Retinal pigment epithelial cell (primary cell): ENCODE measurements at regions not wholly inside any gene's neighbourhood (a gene's known extent, or its start where the extent isn't known, plus 50 kb on each side); places are given as distances from the start of the nearest gene placed in this dataset.
A peak's percentile ranks its signal among the peaks of the same experiment; 100 is the strongest.

Experiments
- DNase-seq: peaks from one replicate; pipeline ENCODE4 v3.0.0-alpha.2; 2010; ENCODE audit warnings: low read depth
- H3K4me3 ChIP-seq: 2 replicates; pipeline ENCODE4 v1.5.1; 2011; ENCODE audit warnings: mild to moderate bottlenecking, low read length, control low read depth, moderate library complexity
- TF ChIP-seq, protein P1 (sequence below): conservative IDR thresholded peaks from 2 replicates; pipeline ENCODE4 v1.5.1; 2011; ENCODE audit warnings: low read depth, low read length, control low read depth, inconsistent platforms

DNA sequence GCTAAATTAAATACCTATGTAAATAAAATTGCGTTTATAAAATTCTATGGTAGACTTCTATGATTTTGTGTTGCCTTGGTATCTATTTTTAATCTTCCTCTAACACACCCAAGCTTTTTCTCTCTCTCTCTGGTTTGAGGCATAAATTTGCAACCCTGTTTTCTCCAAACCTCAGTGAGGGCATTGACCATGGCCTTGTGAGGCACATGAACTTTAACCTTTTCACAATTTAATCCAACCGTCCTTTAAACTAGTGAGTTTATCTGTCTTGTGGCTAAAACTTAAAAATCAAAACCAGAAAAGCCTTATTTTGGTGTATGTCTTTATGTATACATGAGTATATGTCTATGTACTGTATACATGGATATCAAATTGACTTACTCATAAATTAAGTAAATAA, 746.6 kb upstream of the B3GALT2 start:
- TF ChIP-seq, protein P1, sequence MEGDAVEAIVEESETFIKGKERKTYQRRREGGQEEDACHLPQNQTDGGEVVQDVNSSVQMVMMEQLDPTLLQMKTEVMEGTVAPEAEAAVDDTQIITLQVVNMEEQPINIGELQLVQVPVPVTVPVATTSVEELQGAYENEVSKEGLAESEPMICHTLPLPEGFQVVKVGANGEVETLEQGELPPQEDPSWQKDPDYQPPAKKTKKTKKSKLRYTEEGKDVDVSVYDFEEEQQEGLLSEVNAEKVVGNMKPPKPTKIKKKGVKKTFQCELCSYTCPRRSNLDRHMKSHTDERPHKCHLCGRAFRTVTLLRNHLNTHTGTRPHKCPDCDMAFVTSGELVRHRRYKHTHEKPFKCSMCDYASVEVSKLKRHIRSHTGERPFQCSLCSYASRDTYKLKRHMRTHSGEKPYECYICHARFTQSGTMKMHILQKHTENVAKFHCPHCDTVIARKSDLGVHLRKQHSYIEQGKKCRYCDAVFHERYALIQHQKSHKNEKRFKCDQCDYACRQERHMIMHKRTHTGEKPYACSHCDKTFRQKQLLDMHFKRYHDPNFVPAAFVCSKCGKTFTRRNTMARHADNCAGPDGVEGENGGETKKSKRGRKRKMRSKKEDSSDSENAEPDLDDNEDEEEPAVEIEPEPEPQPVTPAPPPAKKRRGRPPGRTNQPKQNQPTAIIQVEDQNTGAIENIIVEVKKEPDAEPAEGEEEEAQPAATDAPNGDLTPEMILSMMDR, result no peak
- no peak for DNase-seq
- H3K4me3 ChIP-seq, result no peak overlapping the region

DNA sequence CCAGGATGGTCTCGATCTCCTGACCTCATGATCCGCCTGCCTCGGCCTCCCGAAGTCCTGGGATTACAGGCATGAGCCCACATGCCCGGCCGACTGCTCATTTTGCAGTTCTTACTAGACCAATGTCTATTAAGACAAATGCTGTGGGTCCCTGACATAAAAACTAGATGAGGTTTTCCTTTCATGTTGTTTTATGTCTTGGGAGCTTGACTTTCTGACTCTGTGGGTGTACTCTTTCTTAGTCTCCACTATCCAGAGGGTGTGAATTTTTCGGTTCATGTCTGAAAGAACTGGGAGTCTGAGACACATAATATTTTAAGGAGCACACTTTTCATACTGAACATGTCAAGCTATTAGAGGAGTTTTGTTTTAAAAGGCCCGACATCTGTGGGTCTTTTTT, 744.9 kb upstream of the B3GALT2 start:
- DNase-seq, result no peak
- TF ChIP-seq, protein P1, result no peak
- H3K4me3 ChIP-seq, result no peak overlapping the region

DNA sequence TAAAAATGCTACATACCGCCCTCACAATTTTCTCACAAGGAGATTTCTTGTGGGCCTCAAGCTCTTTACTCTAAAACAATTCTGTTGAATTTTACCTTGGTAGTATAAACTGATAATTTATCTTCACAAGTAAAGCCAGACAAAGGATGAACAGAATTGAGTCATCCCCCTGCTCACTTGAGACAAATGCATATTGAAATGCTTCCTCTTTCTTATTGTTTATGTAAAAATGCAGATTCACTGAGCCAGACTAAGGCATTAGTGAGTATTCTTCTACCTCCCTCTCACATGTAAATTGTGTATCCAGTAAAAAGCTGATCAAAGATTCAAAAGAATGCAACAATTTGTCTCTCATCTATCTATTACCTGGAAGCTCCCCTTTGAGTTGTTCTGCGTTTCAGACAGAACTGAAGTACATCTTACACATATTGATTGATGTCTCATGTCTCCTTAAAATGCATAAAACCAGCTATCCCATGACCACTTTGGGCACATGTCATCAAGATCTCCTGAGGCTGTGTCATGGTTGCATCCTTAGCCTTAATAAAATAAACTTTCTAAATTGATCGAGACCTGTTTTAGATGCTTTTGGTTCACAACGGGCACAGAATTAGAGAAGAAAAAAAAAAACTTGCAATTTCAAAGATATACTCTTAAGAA, 743.1 kb upstream of the B3GALT2 start:
- TF ChIP-seq, protein P1, result no peak
- DNase-seq, result no peak
- no peak overlapping the region for H3K4me3 ChIP-seq

DNA sequence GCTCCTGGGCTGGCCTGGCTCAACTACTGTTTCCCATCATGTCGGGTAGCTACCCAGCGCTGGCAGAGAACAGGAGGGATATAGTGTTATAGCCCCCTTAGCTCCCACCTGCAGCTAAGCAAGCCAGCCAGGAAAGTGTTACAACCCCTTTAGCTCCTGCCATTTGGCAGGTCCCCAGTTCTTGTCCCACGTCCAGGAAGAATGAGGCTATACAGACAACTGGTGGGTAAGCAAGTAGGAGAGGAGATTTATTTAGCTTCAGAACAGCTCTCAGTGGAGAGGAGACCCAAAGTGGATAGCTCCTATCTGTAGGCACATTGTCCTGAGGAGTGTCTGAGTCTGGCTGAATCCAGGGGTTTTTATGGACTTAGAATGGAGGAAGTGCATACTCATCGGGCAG, 741.1 kb upstream of the B3GALT2 start:
- TF ChIP-seq, protein P1, result no peak
- no peak overlapping the region for H3K4me3 ChIP-seq
- no peak for DNase-seq

DNA sequence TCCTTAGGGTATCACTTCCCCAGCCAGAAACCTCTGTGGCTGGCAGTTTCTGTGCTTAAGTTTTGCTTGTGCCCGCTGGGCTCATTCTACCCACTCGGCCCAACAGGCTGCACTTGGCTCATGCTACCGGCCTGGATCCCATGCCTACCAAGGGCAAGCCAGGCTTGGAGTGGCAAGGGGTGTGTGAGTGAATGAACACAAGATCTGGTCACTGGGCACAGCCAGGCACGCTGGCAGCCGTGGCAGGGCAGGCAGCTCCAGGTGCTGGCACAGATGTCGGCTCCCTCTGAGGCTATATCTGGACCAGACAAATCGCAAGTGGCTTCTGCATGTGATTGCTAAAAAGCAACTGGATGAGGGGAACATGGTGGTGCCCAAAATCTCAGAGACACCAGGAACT, 740.5 kb upstream of the B3GALT2 start:
- no peak for DNase-seq
- TF ChIP-seq, protein P1, result no peak
- H3K4me3 ChIP-seq, result no peak overlapping the region

DNA sequence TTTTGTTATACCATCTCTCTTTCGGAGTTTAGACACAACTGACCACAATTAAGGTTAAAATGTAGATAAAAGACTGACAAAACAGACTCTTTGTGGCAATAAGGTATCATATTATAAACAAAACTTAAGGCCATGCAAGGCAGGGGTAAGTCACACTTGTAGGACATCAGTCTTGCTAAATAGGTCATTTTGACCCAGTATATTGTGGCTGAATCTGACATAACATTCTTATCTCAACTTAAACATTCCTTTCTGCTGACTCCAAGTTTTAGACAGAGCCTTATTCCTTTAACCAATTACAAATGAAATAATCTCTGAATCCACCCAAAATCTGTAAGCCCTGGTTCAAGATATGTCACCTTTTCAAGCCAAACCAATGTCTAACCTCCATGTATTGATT, 733.4 kb upstream of the B3GALT2 start:
- peak; percentile 3 for DNase-seq
- H3K4me3 ChIP-seq, result no peak overlapping the region
- TF ChIP-seq, protein P1, result no peak

DNA sequence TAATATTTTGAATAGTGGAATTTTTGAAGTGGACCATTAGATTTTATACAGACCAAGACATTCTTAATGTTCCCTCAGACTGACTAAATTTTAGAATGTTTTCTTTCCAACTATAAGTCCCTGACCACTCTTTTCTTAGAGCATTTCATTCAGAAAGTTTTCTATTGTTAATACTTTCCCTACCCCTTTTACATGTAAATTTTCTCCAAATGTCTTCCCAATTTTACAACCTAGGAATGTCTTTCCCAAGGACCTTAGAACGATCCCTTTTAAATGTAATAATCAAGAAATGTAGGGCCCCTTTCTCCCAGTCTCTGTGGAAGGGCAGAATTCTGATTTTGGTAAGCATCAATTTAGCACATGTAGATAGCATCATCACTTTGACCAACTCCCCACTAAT, 730.0 kb upstream of the B3GALT2 start:
- TF ChIP-seq, protein P1, result no peak
- no peak for DNase-seq
- H3K4me3 ChIP-seq, result no peak overlapping the region
